GM12878 (cell line): ENCODE measurements at regions not wholly inside any gene's neighbourhood (a gene's known extent, or its start where the extent isn't known, plus 50 kb on each side); places are given as distances from the start of the nearest gene placed in this dataset.

Experiments used
- DPF2 ChIP-seq: fragments of 450-650 bp; IDR thresholded peaks from 2 replicates; pipeline ENCODE4 v1.6.1; 2017; ENCODE audit warnings: mild to moderate bottlenecking
- EP300 ChIP-seq, 2 experiments: fragments of 150-350 bp in 1 of 2; IDR thresholded peaks; 2 replicates each; pipeline ENCODE4 v1.6.1; 2011 to 2012; ENCODE audit warnings: low read depth in 2 of 2, low read length in 2 of 2, borderline replicate concordance in 1 of 2, improper control_type of control experiment in 1 of 2, inconsistent platforms in 1 of 2; ENCODE audit not compliant: control insufficient read depth in 1 of 2
- EZH2 ChIP-seq: IDR thresholded peaks from 2 replicates; pipeline ENCODE4 v1.6.1; 2012; ENCODE audit warnings: low read depth, mild to moderate bottlenecking, control low read depth, inconsistent platforms, low read length, borderline replicate concordance; ENCODE audit not compliant: control insufficient read depth
- IKZF1 ChIP-seq: fragments of 450-650 bp; conservative IDR thresholded peaks from 2 replicates; pipeline ENCODE4 v1.6.1; 2017; ENCODE audit warnings: antibody characterized with exemption, mild to moderate bottlenecking
- IKZF2 ChIP-seq, 2 experiments: fragments of 450-650 bp; IDR thresholded peaks; 2 replicates each; pipeline ENCODE4 v1.6.1; 2017; ENCODE audit warnings: mild to moderate bottlenecking in 2 of 2, moderate library complexity in 2 of 2
- MYB ChIP-seq: fragments of 150-350 bp; IDR thresholded peaks from 2 replicates; pipeline ENCODE4 v1.6.1; 2014; ENCODE audit warnings: mild to moderate bottlenecking, low read depth, low read length, borderline replicate concordance
- NFYB ChIP-seq: IDR thresholded peaks from 2 replicates; pipeline ENCODE4 v1.6.1; 2011; ENCODE audit warnings: low read depth, mild to moderate bottlenecking, low read length, improper control_type of control experiment, moderate library complexity; ENCODE audit not compliant: insufficient read depth
- RELB ChIP-seq: fragments of 450-650 bp; IDR thresholded peaks from 2 replicates; pipeline ENCODE4 v1.6.1; 2017; ENCODE audit warnings: low read depth, mild to moderate bottlenecking, moderate library complexity
- YBX1 ChIP-seq: fragments of 450-650 bp; IDR thresholded peaks from 2 replicates; pipeline ENCODE4 v1.6.1; 2016; ENCODE audit warnings: antibody characterized with exemption
- YY1 ChIP-seq: IDR thresholded peaks from 2 replicates; pipeline ENCODE4 v1.6.1; 2011; ENCODE audit warnings: low read depth, mild to moderate bottlenecking, low read length
- ZBTB11 ChIP-seq: fragments of 450-650 bp; formaldehyde crosslinking; IDR thresholded peaks from 2 replicates; pipeline ENCODE4 v1.5.0; 2022; ENCODE audit warnings: mild to moderate bottlenecking, missing genetic modification characterization
- ZNF207 ChIP-seq: fragments of 450-650 bp; IDR thresholded peaks from 2 replicates; pipeline ENCODE4 v1.6.1; 2014; ENCODE audit warnings: antibody characterized with exemption, mild to moderate bottlenecking, borderline replicate concordance
- ZNF687 ChIP-seq: fragments of 450-650 bp; IDR thresholded peaks from 2 replicates; pipeline ENCODE4 v1.6.1; 2017; ENCODE audit warnings: mild to moderate bottlenecking, moderate library complexity

GRCh38 chr2:171210864-171211431, 50.3 kb upstream of the TLK1 start (continued):
- peak; percentile 65; the same call in 1 of the 2 replicates for TF ChIP-seq DPF2
- no peak; a peak in 2 of 4 replicates for TF ChIP-seq IKZF2 (IDR thresholded peaks at IDR 0.05)
- peak; percentile 42 for TF ChIP-seq IKZF1
- TF ChIP-seq MYB, result no peak
- no peak for TF ChIP-seq YY1
- TF ChIP-seq RELB, result peak; percentile 41; the same call in 1 of the 2 replicates
- no peak for TF ChIP-seq EZH2
- 0 out of 2 replicates have a peak, but pooled peaks have one; percentile 23 for TF ChIP-seq ZNF687
- no peak for TF ChIP-seq ZBTB11
- TF ChIP-seq EP300 (IDR thresholded peaks at IDR 0.05; ENCODE audit: borderline replicate concordance in 1 of 2, control insufficient read depth in 1 of 2, low read depth in 2 of 2, low read length in 2 of 2), result peak in 1 of 2 experiments; percentile 55; a peak in 2 of 4 replicates
- no peak for TF ChIP-seq NFYB
- TF ChIP-seq YBX1, result no peak
- TF ChIP-seq ZNF207, result no peak; the same call in 1 of the 2 replicates
